ENCODE measurements at regions not wholly inside any gene's neighbourhood (a gene's known extent, or its start where the extent isn't known, plus 50 kb on each side); places are given as distances from the start of the nearest gene placed in this dataset.

- DNase-seq: no peak
These were observed 201.2 kb upstream of the MTNR1B start for GRCh38 chr11:92768121-92768840.

- no peak for DNase-seq
These were observed 200.3 kb upstream of the MTNR1B start for GRCh38 chr11:92769112-92769511.

- no peak for DNase-seq
These were observed 199.0 kb upstream of the MTNR1B start for GRCh38 chr11:92770419-92770818.

GRCh38 chr11:92770981-92771380, 198.5 kb upstream of the MTNR1B start:
- DNase-seq: no peak

GRCh38 chr11:92771701-92772100, 197.8 kb upstream of the MTNR1B start:
- no peak for DNase-seq

GRCh38 chr11:92775003-92775676, 194.3 kb upstream of the MTNR1B start:
- DNase-seq: no peak

GRCh38 chr11:92776676-92777075, 192.8 kb upstream of the MTNR1B start:
- no peak for DNase-seq

- no peak for DNase-seq
These were observed 189.7 kb upstream of the MTNR1B start for GRCh38 chr11:92779746-92780145.

- DNase-seq: no peak
These were observed 188.3 kb upstream of the MTNR1B start for GRCh38 chr11:92781151-92781550.

GRCh38 chr11:92782806-92783205, 186.6 kb upstream of the MTNR1B start:
- DNase-seq: no peak

GRCh38 chr11:92784331-92784730, 185.1 kb upstream of the MTNR1B start:
- no peak for DNase-seq

- no peak for DNase-seq
These were observed 181.8 kb upstream of the MTNR1B start for GRCh38 chr11:92787638-92788037.

GRCh38 chr11:92789761-92790160, 179.7 kb upstream of the MTNR1B start:
- no peak for DNase-seq

GRCh38 chr11:92790366-92790765, 179.1 kb upstream of the MTNR1B start:
- no peak for DNase-seq

- no peak for DNase-seq
These were observed 178.4 kb upstream of the MTNR1B start for GRCh38 chr11:92790926-92791616.

GRCh38 chr11:92791886-92792285, 177.6 kb upstream of the MTNR1B start:
- DNase-seq: no peak

GRCh38 chr11:92793189-92793588, 176.3 kb upstream of the MTNR1B start:
- DNase-seq: no peak

- DNase-seq: no peak
These were observed 174.7 kb upstream of the MTNR1B start for GRCh38 chr11:92794783-92795182.

GRCh38 chr11:92796744-92797143, 172.7 kb upstream of the MTNR1B start:
- DNase-seq: no peak

GRCh38 chr11:92797874-92798273, 171.6 kb upstream of the MTNR1B start:
- DNase-seq: no peak

GRCh38 chr11:92801685-92802084, 167.8 kb upstream of the MTNR1B start:
- DNase-seq: no peak

- DNase-seq: no peak
These were observed 166.8 kb upstream of the MTNR1B start for GRCh38 chr11:92802644-92803043.

- no peak for DNase-seq
These were observed 166.1 kb upstream of the MTNR1B start for GRCh38 chr11:92803391-92803790.

- no peak for DNase-seq
These were observed 165.0 kb upstream of the MTNR1B start for GRCh38 chr11:92804388-92804966.

Measured in NCI-H1694 treated with DMSO at 0.1 percent for 48 hours (cell line).